ENCODE measurements at regions not wholly inside any gene's neighbourhood (a gene's known extent, or its start where the extent isn't known, plus 50 kb on each side); places are given as distances from the start of the nearest gene placed in this dataset.

DNA sequence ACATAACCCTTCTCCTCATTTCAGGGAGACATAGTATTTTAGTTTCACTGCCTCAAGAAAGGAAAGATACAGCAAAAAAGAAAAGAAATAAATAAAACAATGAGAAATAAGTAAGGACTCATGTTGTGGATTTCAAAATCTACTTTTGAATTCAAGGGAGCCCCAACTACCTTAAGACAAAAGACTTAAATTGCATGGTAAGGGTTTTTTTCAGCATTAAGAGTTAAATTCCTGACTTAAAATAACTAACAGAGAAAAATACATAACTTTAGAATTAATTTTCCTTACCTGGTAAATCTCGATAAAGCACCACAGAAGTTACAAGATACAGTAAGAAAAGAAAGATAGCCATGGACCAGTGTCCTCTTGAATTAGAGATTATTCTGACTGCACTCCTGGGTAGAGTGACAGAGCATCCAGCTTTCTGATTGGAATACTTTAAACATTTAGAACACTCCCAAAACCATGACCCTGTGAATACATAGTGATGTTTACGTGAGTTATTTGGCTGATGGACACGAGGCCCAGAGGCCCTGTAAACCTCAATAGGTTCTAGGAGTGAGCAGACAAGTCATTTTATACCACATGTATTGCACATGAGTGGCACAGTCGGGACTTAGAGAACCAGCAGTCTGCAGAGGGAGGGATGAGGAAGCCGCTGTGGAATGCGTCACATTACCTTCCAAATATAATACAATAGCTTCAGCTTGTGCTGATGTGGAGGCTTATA lies 292.5 kb upstream of the SEMA3C start:
- Histone ChIP-seq H3K27me3 (replicated peaks; ENCODE audit: insufficient read depth) (no peaks in the 10 kb centered on the region), H3K4me3 (peak overlapping the region; percentile 36), H3K9me3 (ENCODE audit: low read depth) (no peaks in the 10 kb centered on the region), H3K79me2 (ENCODE audit: insufficient read depth) (no peaks in the 10 kb centered on the region), H3K9ac (peak overlapping the region; percentile 58), H3F3A (ENCODE audit: insufficient read depth) (peaks cover 24% of the 10 kb centered on the region), H3K36me3 (ENCODE audit: low read depth) (no peaks in the 10 kb centered on the region), H3K9me2 (ENCODE audit: insufficient read depth) (no peaks in the 10 kb centered on the region), H3K4me1 (ENCODE audit: insufficient read depth) (peaks cover 40% of the 10 kb centered on the region), H3K27ac (peak overlapping the region; percentile 86), H4K20me1 (ENCODE audit: insufficient read depth) (no peaks in the 10 kb centered on the region), H2AFZ (peak overlapping the region; percentile 54), H3K4me2 (ENCODE audit: unreplicated experiment) (peak overlapping the region; percentile 67)
- in situ Hi-C loops (cut with MboI): no loop called here
- peak; percentile 88 for DNase-seq
- WGBS, 2 experiments (ENCODE audit: low coverage in 1 of 2, low lambda C conversion rate in 2 of 2, missing lambda C conversion rate in 2 of 2): 1 to 3% methylated on average over 6 of the region's 6 CpGs
- TF ChIP-seq EZH2phosphoT487 (IDR thresholded peaks at IDR 0.05; ENCODE audit: insufficient read depth, low read depth): no peak

DNA sequence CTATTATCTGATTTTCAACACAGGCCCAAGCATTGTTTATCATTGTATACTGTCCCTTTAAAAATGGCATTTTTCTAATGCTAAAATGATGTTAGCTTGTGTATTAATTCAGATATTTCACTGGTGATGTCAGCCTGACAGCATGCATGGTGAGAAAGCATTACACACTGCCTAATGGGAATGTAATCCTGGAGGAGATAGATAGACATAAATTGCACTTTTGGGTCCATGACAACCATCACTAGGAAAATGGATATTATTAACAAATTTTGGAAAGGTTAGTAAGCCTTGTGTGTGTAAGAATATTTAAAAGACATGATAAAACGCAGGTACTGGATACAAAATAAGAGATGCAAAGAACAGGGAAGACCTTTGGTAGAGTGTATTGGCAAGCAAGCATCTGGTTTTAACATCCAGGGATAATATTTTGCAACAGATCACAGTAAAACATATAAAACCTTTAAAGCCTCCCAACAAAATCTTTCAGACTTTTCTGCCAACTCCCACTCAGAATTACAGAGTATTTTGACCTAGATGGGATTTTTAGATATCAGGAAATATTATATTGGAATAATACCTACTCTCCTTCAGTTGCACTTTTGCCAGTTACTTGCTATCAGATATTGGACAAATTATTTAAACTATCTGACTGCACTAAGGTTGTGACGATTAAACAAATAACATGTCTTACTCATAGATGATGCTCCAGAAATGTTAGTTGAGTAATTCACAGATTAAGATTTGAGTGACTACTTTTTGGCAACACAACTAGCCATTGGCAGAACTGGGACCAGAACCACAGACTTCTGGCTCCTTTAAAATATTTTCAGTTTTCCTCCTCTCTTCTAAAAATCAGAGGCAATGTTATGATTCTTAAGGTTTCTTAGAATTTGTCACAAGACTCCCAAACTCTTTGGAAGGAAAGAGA lies 291.6 kb upstream of the SEMA3C start:
- Histone ChIP-seq H3K4me1 (ENCODE audit: insufficient read depth) (peaks cover 40% of the 10 kb centered on the region), H3K27me3 (replicated peaks; ENCODE audit: insufficient read depth) (no peaks in the 10 kb centered on the region), H3K36me3 (ENCODE audit: low read depth) (no peaks in the 10 kb centered on the region), H3K4me2 (ENCODE audit: unreplicated experiment) (peak overlapping the region; percentile 67), H3K9me3 (ENCODE audit: low read depth) (no peaks in the 10 kb centered on the region), H3K9ac (peak overlapping the region; percentile 58), H2AFZ (peak overlapping the region; percentile 54; the same call in 1 of the 2 replicates), H3K4me3 (peak overlapping the region; percentile 36), H4K20me1 (ENCODE audit: insufficient read depth) (no peaks in the 10 kb centered on the region), H3K27ac (peak overlapping the region; percentile 86), H3F3A (ENCODE audit: insufficient read depth) (peaks cover 24% of the 10 kb centered on the region), H3K9me2 (ENCODE audit: insufficient read depth) (no peaks in the 10 kb centered on the region), H3K79me2 (ENCODE audit: insufficient read depth) (no peaks in the 10 kb centered on the region)
- 3 to 6% methylated on average over 2 of the region's 2 CpGs for WGBS, 2 experiments (ENCODE audit: low coverage in 1 of 2, low lambda C conversion rate in 2 of 2, missing lambda C conversion rate in 2 of 2)
- TF ChIP-seq EZH2 (IDR thresholded peaks at IDR 0.05; ENCODE audit: insufficient read depth, poor library complexity, severe bottlenecking): no peak
- no peak for TF ChIP-seq EZH2phosphoT487 (IDR thresholded peaks at IDR 0.05; ENCODE audit: insufficient read depth, low read depth)
- in situ Hi-C loops (cut with MboI): no loop called here
- DNase-seq: peak; percentile 83

DNA sequence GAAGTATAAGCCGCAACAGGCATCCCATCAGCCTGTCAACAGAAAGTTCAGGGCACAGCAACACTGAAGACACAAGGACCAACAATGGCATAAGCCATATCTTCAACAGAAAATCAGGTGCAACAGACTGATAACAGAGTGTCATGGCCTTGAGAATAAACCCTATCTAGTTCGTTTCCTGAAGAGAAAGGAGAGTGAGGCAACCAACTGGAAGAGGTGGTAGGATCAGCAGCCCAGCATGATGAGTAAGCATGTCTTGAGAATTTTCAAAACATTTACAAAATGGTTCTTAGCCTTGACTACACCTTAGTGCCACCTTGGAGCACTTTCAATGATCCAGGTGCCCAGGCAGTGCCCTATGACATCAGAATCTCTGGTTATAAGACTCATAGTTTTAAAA lies 290.2 kb upstream of the SEMA3C start:
- H3K4me1 ChIP-seq (ENCODE audit: insufficient read depth): peaks cover 40% of the 10 kb centered on the region
- H3K9me3 ChIP-seq (ENCODE audit: low read depth): no peaks in the 10 kb centered on the region
- in situ Hi-C loops (cut with MboI): no loop called here
- H3K27me3 ChIP-seq (replicated peaks; ENCODE audit: insufficient read depth): no peaks in the 10 kb centered on the region
- no peaks in the 10 kb centered on the region for H4K20me1 ChIP-seq (ENCODE audit: insufficient read depth)
- H3K79me2 ChIP-seq (ENCODE audit: insufficient read depth): no peaks in the 10 kb centered on the region
- peak overlapping the region; percentile 86; the same call in 1 of the 2 replicates for H3K27ac ChIP-seq
- H3K9ac ChIP-seq: no peak overlapping the region
- peak overlapping the region; percentile 67 for H3K4me2 ChIP-seq (ENCODE audit: unreplicated experiment)
- no peak for TF ChIP-seq EZH2 (IDR thresholded peaks at IDR 0.05; ENCODE audit: insufficient read depth, poor library complexity, severe bottlenecking)
- TF ChIP-seq EZH2phosphoT487 (IDR thresholded peaks at IDR 0.05; ENCODE audit: insufficient read depth, low read depth): no peak
- no peaks in the 10 kb centered on the region for H3K9me2 ChIP-seq (ENCODE audit: insufficient read depth)
- no peaks in the 10 kb centered on the region for H3K36me3 ChIP-seq (ENCODE audit: low read depth)
- 69 to 83% methylated on average over 2 of the region's 2 CpGs for WGBS, 2 experiments (ENCODE audit: low coverage in 1 of 2, low lambda C conversion rate in 2 of 2, missing lambda C conversion rate in 2 of 2)
- peaks cover 24% of the 10 kb centered on the region for H3F3A ChIP-seq (ENCODE audit: insufficient read depth)
- H3K4me3 ChIP-seq: no peak overlapping the region
- peak overlapping the region; percentile 14; the same call in 1 of the 2 replicates for H2AFZ ChIP-seq
- peak; percentile 43 for DNase-seq

DNA sequence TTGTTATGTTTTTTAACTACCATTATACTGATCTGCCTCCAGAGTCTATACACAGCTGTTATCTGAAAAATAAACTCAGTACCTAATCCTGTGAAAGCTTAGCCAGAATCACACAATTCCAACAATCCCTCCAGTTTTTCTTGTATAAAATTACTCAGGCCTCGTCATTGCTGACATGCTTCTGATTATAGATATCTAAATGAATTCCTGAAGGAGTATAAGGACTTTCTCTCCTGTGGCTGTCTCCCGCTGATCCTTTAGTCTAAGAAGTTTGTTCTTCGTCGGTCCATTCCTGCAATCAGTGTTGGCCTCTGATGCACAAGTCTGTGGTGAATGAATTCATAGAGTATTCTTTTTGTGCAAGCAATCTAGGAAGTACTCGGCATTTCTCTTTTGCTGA lies 288.9 kb upstream of the SEMA3C start:
- H4K20me1 ChIP-seq (ENCODE audit: insufficient read depth): no peaks in the 10 kb centered on the region
- no peak overlapping the region for H2AFZ ChIP-seq
- no peak for DNase-seq
- no peaks in the 10 kb centered on the region for H3K9me3 ChIP-seq (ENCODE audit: low read depth)
- no peaks in the 10 kb centered on the region for H3K27me3 ChIP-seq (replicated peaks; ENCODE audit: insufficient read depth)
- no peak overlapping the region for H3K4me3 ChIP-seq
- H3K9me2 ChIP-seq (ENCODE audit: insufficient read depth): no peaks in the 10 kb centered on the region
- no peak for TF ChIP-seq EZH2phosphoT487 (IDR thresholded peaks at IDR 0.05; ENCODE audit: insufficient read depth, low read depth)
- no peak for TF ChIP-seq EZH2 (IDR thresholded peaks at IDR 0.05; ENCODE audit: insufficient read depth, poor library complexity, severe bottlenecking)
- in situ Hi-C loops (cut with MboI): no loop called here
- H3K79me2 ChIP-seq (ENCODE audit: insufficient read depth): no peaks in the 10 kb centered on the region
- peaks cover 24% of the 10 kb centered on the region for H3F3A ChIP-seq (ENCODE audit: insufficient read depth)
- WGBS, 2 experiments (ENCODE audit: low coverage in 1 of 2, low lambda C conversion rate in 2 of 2, missing lambda C conversion rate in 2 of 2): 96 to 97% methylated on average over 5 of the region's 5 CpGs
- H3K27ac ChIP-seq: no peak overlapping the region
- H3K36me3 ChIP-seq (ENCODE audit: low read depth): no peaks in the 10 kb centered on the region
- H3K9ac ChIP-seq: no peak overlapping the region
- H3K4me2 ChIP-seq (ENCODE audit: unreplicated experiment): no peak overlapping the region
- peaks cover 40% of the 10 kb centered on the region for H3K4me1 ChIP-seq (ENCODE audit: insufficient read depth)
